ENCODE measurements at regions not wholly inside any gene's neighbourhood (a gene's known extent, or its start where the extent isn't known, plus 50 kb on each side); places are given as distances from the start of the nearest gene placed in this dataset.
"Not testable (repeated sequence)": the region's sequence is repeated elsewhere in the genome, so short reads cannot be mapped to it uniquely, and the experiment has no call there.

DNA sequence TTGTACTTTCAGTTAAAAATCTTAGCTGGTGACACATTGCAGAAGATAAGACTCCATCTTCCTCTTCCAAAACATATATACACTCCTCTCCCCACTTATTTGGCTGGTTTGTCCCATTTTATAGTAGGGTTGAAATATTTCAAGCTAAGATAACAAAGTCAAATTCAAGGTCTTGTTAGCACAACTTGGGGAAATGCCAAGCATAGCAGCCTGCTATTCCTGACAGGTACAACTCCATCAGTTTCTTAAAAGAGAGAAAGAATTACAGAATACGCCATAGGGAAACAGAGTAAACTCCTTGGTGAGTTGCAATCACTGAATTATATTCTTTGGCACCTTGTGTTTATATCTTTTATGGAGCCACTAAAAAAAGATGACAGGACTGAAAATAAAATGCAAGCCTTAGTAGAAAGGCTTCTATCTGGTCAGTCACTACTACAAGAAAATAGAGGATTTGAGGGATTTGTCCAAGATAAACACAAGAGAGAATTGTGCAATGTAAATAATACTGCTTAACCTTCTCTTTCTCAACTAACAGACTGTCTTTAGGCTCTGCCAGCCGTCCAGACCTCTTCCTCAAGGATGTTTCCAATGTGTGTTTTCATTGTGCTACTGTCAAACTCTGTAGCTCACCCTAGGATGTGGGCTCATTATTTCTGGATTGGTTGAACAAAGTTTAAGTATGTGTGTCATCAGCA is 170.3 kb downstream of the VEGFC start:
- 35 to 46% methylated on average over 2 of the region's 2 CpGs for WGBS, 2 donors
- Histone ChIP-seq H3K36me3 (no peaks in the 10 kb centered on the region), H3K27ac (no peak overlapping the region), H3K4me3 (no peak overlapping the region), H3K9me3 (peaks cover 0 to 4% (median 0%) of the 10 kb centered on the region in 4 donors), H3K4me1 (no peaks in the 10 kb centered on the region), H3K27me3 (no peaks in the 10 kb centered on the region)
- no peak for TF ChIP-seq POLR2A (IDR thresholded peaks at IDR 0.05)
- no peak for DNase-seq (ENCODE audit: low spot score in 2 of 2)

DNA sequence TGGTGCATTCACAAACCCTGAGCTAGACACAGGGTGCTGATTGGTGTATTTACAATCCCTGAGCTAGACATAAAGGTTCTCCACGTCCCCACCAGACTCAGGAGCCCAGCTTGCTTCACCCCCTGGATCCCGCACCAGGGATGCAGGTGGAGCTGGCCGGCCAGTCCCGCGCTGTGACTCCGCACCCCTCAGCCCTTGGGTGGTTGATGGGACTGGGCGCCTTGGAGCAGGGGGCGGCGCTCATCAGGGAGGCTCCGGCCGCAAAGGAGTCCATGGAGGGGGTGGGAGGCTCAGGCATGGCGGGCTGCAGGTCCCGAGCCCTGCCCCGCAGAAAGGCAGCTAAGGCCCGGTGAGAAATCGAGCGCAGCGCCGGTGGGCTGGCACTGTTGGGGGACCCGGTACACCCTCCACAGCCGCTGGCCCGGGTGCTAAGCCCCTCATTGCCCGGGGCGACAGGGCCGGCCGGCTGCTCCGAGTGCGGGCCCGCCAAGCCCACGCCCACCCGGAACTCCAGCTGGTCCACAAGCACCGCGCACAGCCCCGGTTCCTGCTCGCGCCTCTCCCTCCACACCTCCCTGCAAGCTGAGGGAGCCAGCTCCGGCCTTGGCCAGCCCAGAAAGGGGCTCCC is 167.6 kb downstream of the VEGFC start:
- WGBS, 2 donors = 94 to 97% methylated on average over 23 to 30 of the region's 37 CpGs
- DNase-seq (ENCODE audit: low spot score in 2 of 2); H3K9me3 ChIP-seq; H3K27me3 ChIP-seq; H3K4me1 ChIP-seq; H3K36me3 ChIP-seq; H3K27ac ChIP-seq; H3K4me3 ChIP-seq: not testable (repeated sequence)

DNA sequence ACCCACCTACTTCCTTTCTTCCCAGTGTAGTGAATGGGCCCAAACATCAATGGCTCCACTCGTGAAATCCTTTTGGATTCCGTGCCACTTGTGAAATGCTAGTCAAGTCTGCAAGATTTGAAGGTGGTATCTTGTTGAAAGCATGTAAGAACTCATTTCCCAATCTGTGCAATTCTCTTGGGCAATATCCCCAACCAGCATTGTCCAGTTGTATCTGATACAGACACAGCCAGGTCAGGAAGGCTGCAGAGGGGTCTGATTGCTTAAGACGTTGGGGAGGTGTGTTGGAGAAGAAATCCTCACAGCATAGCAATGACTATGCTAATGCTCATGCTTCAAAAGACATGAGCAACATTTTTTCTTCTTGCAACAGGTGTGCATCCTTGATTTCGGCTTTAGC is 164.8 kb downstream of the VEGFC start:
- DNase-seq (ENCODE audit: low spot score in 2 of 2) = no peak

DNA sequence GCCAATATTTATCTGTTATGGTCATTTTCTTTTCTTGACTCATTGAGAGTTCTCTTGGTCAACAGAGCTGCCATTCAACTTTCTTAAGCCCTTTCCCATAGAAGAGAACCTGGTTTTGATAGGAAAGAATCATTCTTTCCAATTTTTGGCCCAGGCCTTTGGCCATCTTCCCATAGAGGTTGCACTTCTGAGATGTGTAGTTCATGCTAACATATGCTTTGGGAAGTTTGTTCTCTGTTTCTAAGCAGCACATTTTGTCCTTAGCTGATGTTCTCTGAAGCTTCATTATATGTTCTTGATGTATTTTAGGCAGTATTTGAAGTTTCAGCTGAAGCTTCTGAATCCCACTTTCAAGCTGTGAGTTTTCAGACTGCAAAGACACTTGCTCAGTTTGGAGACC is 161.1 kb downstream of the VEGFC start:
- Histone ChIP-seq H3K4me1 (no peaks in the 10 kb centered on the region), H3K9me3 (peaks cover 0 to 7% (median 0%) of the 10 kb centered on the region in 4 donors), H3K4me3 (no peak overlapping the region), H3K36me3 (no peaks in the 10 kb centered on the region), H3K27ac (no peak overlapping the region), H3K27me3 (no peaks in the 10 kb centered on the region)
- no peak for DNase-seq (ENCODE audit: low spot score in 2 of 2)
- TF ChIP-seq EP300 (IDR thresholded peaks at IDR 0.05) = no peak

More for the DNA sequence above, 164.8 kb downstream of the VEGFC start:
- WGBS, 2 donors = 71 to 76% methylated on average over 4 of the region's 4 CpGs
- no peak overlapping the region for H3K27ac ChIP-seq
- no peaks in the 10 kb centered on the region for H3K36me3 ChIP-seq
- H3K4me1 ChIP-seq = no peaks in the 10 kb centered on the region
- no peaks in the 10 kb centered on the region for H3K27me3 ChIP-seq
- no peak overlapping the region for H3K4me3 ChIP-seq
- TF ChIP-seq EP300 (IDR thresholded peaks at IDR 0.05) (no peak), POLR2A (IDR thresholded peaks at IDR 0.05) (no peak)
- TF ChIP-seq, protein P1, sequence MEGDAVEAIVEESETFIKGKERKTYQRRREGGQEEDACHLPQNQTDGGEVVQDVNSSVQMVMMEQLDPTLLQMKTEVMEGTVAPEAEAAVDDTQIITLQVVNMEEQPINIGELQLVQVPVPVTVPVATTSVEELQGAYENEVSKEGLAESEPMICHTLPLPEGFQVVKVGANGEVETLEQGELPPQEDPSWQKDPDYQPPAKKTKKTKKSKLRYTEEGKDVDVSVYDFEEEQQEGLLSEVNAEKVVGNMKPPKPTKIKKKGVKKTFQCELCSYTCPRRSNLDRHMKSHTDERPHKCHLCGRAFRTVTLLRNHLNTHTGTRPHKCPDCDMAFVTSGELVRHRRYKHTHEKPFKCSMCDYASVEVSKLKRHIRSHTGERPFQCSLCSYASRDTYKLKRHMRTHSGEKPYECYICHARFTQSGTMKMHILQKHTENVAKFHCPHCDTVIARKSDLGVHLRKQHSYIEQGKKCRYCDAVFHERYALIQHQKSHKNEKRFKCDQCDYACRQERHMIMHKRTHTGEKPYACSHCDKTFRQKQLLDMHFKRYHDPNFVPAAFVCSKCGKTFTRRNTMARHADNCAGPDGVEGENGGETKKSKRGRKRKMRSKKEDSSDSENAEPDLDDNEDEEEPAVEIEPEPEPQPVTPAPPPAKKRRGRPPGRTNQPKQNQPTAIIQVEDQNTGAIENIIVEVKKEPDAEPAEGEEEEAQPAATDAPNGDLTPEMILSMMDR (IDR thresholded peaks at IDR 0.05) = no peak
- H3K9me3 ChIP-seq = peaks cover 0 to 10% (median 0%) of the 10 kb centered on the region in 4 donors
